ENCODE measurements at regions not wholly inside any gene's neighbourhood (a gene's known extent, or its start where the extent isn't known, plus 50 kb on each side); places are given as distances from the start of the nearest gene placed in this dataset.

GRCh38 chr6:66605971-66606370, 898.9 kb upstream of the EYS start:
- 89% methylated on average over 1 of the region's 1 CpG for WGBS (ENCODE audit: low lambda C conversion rate, missing lambda C conversion rate)
- Histone ChIP-seq H3K36me3 (replicated peaks; ENCODE audit: insufficient read depth, low read depth) (no peaks in the 10 kb centered on the region), H3K9me3 (ENCODE audit: low read depth) (no peaks in the 10 kb centered on the region), H3K27ac (no peak overlapping the region), H3K9me2 (replicated peaks; ENCODE audit: insufficient read depth) (no peaks in the 10 kb centered on the region), H2AFZ (no peak overlapping the region), H3K79me2 (no peaks in the 10 kb centered on the region), H3K4me2 (no peak overlapping the region), H4K20me1 (ENCODE audit: insufficient read depth, poor library complexity, severe bottlenecking) (no peaks in the 10 kb centered on the region), H3K4me1 (ENCODE audit: insufficient read depth) (no peaks in the 10 kb centered on the region), H3K27me3 (no peaks in the 10 kb centered on the region), H3K4me3 (no peak overlapping the region)
- no peak for TF ChIP-seq EZH2 (IDR thresholded peaks at IDR 0.05; ENCODE audit: borderline replicate concordance)
- TF ChIP-seq EZH2phosphoT487 (IDR thresholded peaks at IDR 0.05; ENCODE audit: low read depth, severe bottlenecking, unreplicated experiment): no peak
- TF ChIP-seq CTCF (IDR thresholded peaks at IDR 0.05; ENCODE audit: poor library complexity): no peak
- no peak for DNase-seq (ENCODE audit: low spot score)

GRCh38 chr6:66605011-66605410, 898.0 kb upstream of the EYS start:
- no peak overlapping the region for H3K27ac ChIP-seq
- H3K9me3 ChIP-seq (ENCODE audit: low read depth): no peaks in the 10 kb centered on the region
- TF ChIP-seq EZH2 (IDR thresholded peaks at IDR 0.05; ENCODE audit: borderline replicate concordance): no peak
- TF ChIP-seq CTCF (IDR thresholded peaks at IDR 0.05; ENCODE audit: poor library complexity): no peak
- no peak for TF ChIP-seq EZH2phosphoT487 (IDR thresholded peaks at IDR 0.05; ENCODE audit: low read depth, severe bottlenecking, unreplicated experiment)
- no peaks in the 10 kb centered on the region for H3K79me2 ChIP-seq
- no peak overlapping the region for H3K4me3 ChIP-seq
- no peak overlapping the region for H3K4me2 ChIP-seq
- no peaks in the 10 kb centered on the region for H3K4me1 ChIP-seq (ENCODE audit: insufficient read depth)
- no peak for DNase-seq (ENCODE audit: low spot score)
- no peaks in the 10 kb centered on the region for H3K9me2 ChIP-seq (replicated peaks; ENCODE audit: insufficient read depth)
- no peak overlapping the region for H2AFZ ChIP-seq
- no peaks in the 10 kb centered on the region for H4K20me1 ChIP-seq (ENCODE audit: insufficient read depth, poor library complexity, severe bottlenecking)
- H3K27me3 ChIP-seq: no peaks in the 10 kb centered on the region
- no peaks in the 10 kb centered on the region for H3K36me3 ChIP-seq (replicated peaks; ENCODE audit: insufficient read depth, low read depth)

- no peak overlapping the region for H3K27ac ChIP-seq
- H2AFZ ChIP-seq: no peak overlapping the region
- H3K4me3 ChIP-seq: no peak overlapping the region
- H3K36me3 ChIP-seq (replicated peaks; ENCODE audit: insufficient read depth, low read depth): no peaks in the 10 kb centered on the region
- WGBS (ENCODE audit: low lambda C conversion rate, missing lambda C conversion rate): 87% methylated on average over 4 of the region's 4 CpGs
- H3K27me3 ChIP-seq: no peaks in the 10 kb centered on the region
- no peaks in the 10 kb centered on the region for H3K79me2 ChIP-seq
- H3K4me1 ChIP-seq (ENCODE audit: insufficient read depth): no peaks in the 10 kb centered on the region
- H3K9me2 ChIP-seq (replicated peaks; ENCODE audit: insufficient read depth): no peaks in the 10 kb centered on the region
- no peaks in the 10 kb centered on the region for H4K20me1 ChIP-seq (ENCODE audit: insufficient read depth, poor library complexity, severe bottlenecking)
- TF ChIP-seq EZH2phosphoT487 (IDR thresholded peaks at IDR 0.05; ENCODE audit: low read depth, severe bottlenecking, unreplicated experiment) (no peak), EZH2 (IDR thresholded peaks at IDR 0.05; ENCODE audit: borderline replicate concordance) (no peak), CTCF (IDR thresholded peaks at IDR 0.05; ENCODE audit: poor library complexity) (no peak)
- H3K4me2 ChIP-seq: no peak overlapping the region
- no peaks in the 10 kb centered on the region for H3K9me3 ChIP-seq (ENCODE audit: low read depth)
- DNase-seq (ENCODE audit: low spot score): no peak
Measured at GRCh38 chr6:66599541-66599940, 892.5 kb upstream of the EYS start.

- Histone ChIP-seq H3K4me3 (no peak overlapping the region), H3K4me1 (ENCODE audit: insufficient read depth) (no peaks in the 10 kb centered on the region), H2AFZ (no peak overlapping the region), H3K79me2 (no peaks in the 10 kb centered on the region), H3K27me3 (no peaks in the 10 kb centered on the region), H3K4me2 (no peak overlapping the region), H3K9me3 (ENCODE audit: low read depth) (no peaks in the 10 kb centered on the region), H4K20me1 (ENCODE audit: insufficient read depth, poor library complexity, severe bottlenecking) (no peaks in the 10 kb centered on the region), H3K36me3 (replicated peaks; ENCODE audit: insufficient read depth, low read depth) (no peaks in the 10 kb centered on the region), H3K27ac (no peak overlapping the region), H3K9me2 (replicated peaks; ENCODE audit: insufficient read depth) (no peaks in the 10 kb centered on the region)
- WGBS (ENCODE audit: low lambda C conversion rate, missing lambda C conversion rate): 76% methylated on average over 4 of the region's 4 CpGs
- no peak for DNase-seq (ENCODE audit: low spot score)
- TF ChIP-seq CTCF (IDR thresholded peaks at IDR 0.05; ENCODE audit: poor library complexity): no peak
- no peak for TF ChIP-seq EZH2phosphoT487 (IDR thresholded peaks at IDR 0.05; ENCODE audit: low read depth, severe bottlenecking, unreplicated experiment)
- no peak for TF ChIP-seq EZH2 (IDR thresholded peaks at IDR 0.05; ENCODE audit: borderline replicate concordance)
Measured at GRCh38 chr6:66578362-66578761, 871.3 kb upstream of the EYS start.

Data from hepatocyte (in vitro differentiated cells).